Spleen (tissue), 11 donors: ENCODE measurements at regions not wholly inside any gene's neighbourhood (a gene's known extent, or its start where the extent isn't known, plus 50 kb on each side); places are given as distances from the start of the nearest gene placed in this dataset.
A peak's percentile ranks its signal among the peaks of the same experiment; 100 is the strongest.

ENCODE experiments used
- DNase-seq: peaks from one replicate; pipeline ENCODE4 v3.0.0-alpha.2; 2020
- H3K27ac ChIP-seq, 8 donors: fragments of 200-600 bp; sonication (generic) in 7 of 8; 1 replicate in 4 of 8; 2 replicates in 4 of 8; pipeline versions ENCODE4 v1.5.0 to v1.8.0; 2016 to 2021; ENCODE audit warnings: inconsistent platforms in 4 of 8, mild to moderate bottlenecking in 4 of 8, moderate library complexity in 1 of 8
- H3K27me3 ChIP-seq, 7 donors: fragments of 200-600 bp; sonication (generic) in 6 of 7; replicated peaks in 1 of 7; 1 replicate in 4 of 7; 2 replicates in 3 of 7; pipeline versions ENCODE4 v1.5.0 to v1.8.0; 2016 to 2021; ENCODE audit warnings: inconsistent platforms in 3 of 7, mild to moderate bottlenecking in 1 of 7
- H3K36me3 ChIP-seq, 6 donors: fragments of 200-600 bp; sonication (generic) in 5 of 6; 1 replicate in 4 of 6; 2 replicates in 2 of 6; pipeline versions ENCODE4 v1.5.0 to v1.8.0; 2016 to 2021; ENCODE audit warnings: inconsistent platforms in 2 of 6
- H3K4me1 ChIP-seq, 6 donors: fragments of 200-600 bp; sonication (generic) in 5 of 6; 1 replicate in 3 of 6; 2 replicates in 3 of 6; pipeline versions ENCODE4 v1.5.0 to v1.8.0; 2016 to 2021; ENCODE audit warnings: inconsistent platforms in 3 of 6
- H3K4me3 ChIP-seq, 8 donors: fragments of 200-600 bp; sonication (generic) in 7 of 8; 1 replicate in 4 of 8; 2 replicates in 4 of 8; pipeline versions ENCODE4 v1.5.0 to v1.8.0; 2016 to 2021; ENCODE audit warnings: inconsistent platforms in 4 of 8, mild to moderate bottlenecking in 4 of 8, moderate library complexity in 2 of 8
- H3K9me3 ChIP-seq, 8 donors: fragments of 200-600 bp; sonication (generic) in 7 of 8; 1 replicate in 4 of 8; 2 replicates in 4 of 8; pipeline versions ENCODE4 v1.5.0 to v1.8.0; 2016 to 2021; ENCODE audit warnings: inconsistent platforms in 4 of 8
- POLR2A ChIP-seq, 3 donors: fragments of 450-650 bp; IDR thresholded peaks; one replicate each; pipeline ENCODE4 v1.5.1; 2017; ENCODE audit warnings: antibody characterized with exemption in 3 of 3, mild to moderate bottlenecking in 1 of 3
- POLR2AphosphoS5 ChIP-seq, 3 donors: sonication (generic); formaldehyde crosslinking; IDR thresholded peaks; one replicate each; pipeline ENCODE4 v1.5.1; 2017; ENCODE audit warnings: antibody characterized with exemption in 3 of 3
- WGBS, 5 donors: extraction: QIAGEN DNeasy Blood & Tissue Kit in 3 of 5; methylation state at CpG; one replicate each; pipeline versions ENCODE4 v1.1.5 to v1.1.7; 2013 to 2018; 5-methylcytosine and 5-hydroxymethylcytosine counted together
- intact Hi-C: fragments of 100-400 bp; cut with DNase I; formaldehyde crosslinking; loops from one replicate; pipeline ENCODE4 v1.15.0; 2023; ENCODE audit warnings: low total_unique reads
- TF ChIP-seq, protein P1 (sequence below), 11 experiments: fragments of 200-600 bp in 7 of 11; fragments of 450-650 bp in 4 of 11; sonication (generic) in 4 of 11; IDR thresholded peaks in 8 of 11; conservative IDR thresholded peaks in 3 of 11; 1 replicate in 7 of 11; 2 replicates in 4 of 11; pipeline versions ENCODE4 v1.4.0 to v1.8.0; 2016 to 2021; ENCODE audit warnings: antibody characterized with exemption in 11 of 11, inconsistent platforms in 4 of 11, mild to moderate bottlenecking in 1 of 11
- donor health status: healthy with polysubstance abuse.
- donor health status: DM: no; HTN: no; CAD: no; lungs with moderate emphysema.
- donor health status: DM: no; HTN: no; CAD: no.
- donor health status: Bipolar disorder and iron deficiency.
- donor health status: healthy.
- donor health status: DM: no; HTN: no; CAD: no.
- donor health status: DM: yes; HTN: yes; CAD: no.

GRCh38 chr2:38509947-38510326 lies 92.8 kb downstream of the HNRNPLL start:
- no peaks in the 10 kb centered on the region for H3K36me3 ChIP-seq
- intact Hi-C loops, result loop anchor here (10.0 kb wide), 1 partner anchor 195 kb away; no protein-coding TSS in a partner anchor
- DNase-seq, result no peak
- no peak overlapping the region for H3K27ac ChIP-seq
- TF ChIP-seq POLR2A (IDR thresholded peaks at IDR 0.05), result no peak
- no peak for TF ChIP-seq POLR2AphosphoS5 (IDR thresholded peaks at IDR 0.05)
- TF ChIP-seq, protein P1, sequence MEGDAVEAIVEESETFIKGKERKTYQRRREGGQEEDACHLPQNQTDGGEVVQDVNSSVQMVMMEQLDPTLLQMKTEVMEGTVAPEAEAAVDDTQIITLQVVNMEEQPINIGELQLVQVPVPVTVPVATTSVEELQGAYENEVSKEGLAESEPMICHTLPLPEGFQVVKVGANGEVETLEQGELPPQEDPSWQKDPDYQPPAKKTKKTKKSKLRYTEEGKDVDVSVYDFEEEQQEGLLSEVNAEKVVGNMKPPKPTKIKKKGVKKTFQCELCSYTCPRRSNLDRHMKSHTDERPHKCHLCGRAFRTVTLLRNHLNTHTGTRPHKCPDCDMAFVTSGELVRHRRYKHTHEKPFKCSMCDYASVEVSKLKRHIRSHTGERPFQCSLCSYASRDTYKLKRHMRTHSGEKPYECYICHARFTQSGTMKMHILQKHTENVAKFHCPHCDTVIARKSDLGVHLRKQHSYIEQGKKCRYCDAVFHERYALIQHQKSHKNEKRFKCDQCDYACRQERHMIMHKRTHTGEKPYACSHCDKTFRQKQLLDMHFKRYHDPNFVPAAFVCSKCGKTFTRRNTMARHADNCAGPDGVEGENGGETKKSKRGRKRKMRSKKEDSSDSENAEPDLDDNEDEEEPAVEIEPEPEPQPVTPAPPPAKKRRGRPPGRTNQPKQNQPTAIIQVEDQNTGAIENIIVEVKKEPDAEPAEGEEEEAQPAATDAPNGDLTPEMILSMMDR (IDR thresholded peaks at IDR 0.05 in 8 of 11, conservative IDR thresholded peaks at IDR 0.05 in 3 of 11), result no peak
- no peak overlapping the region for H3K4me3 ChIP-seq
- H3K4me1 ChIP-seq, result peaks cover 0 to 19% (median 9%) of the 10 kb centered on the region in 6 donors
- H3K9me3 ChIP-seq, result peaks cover 0 to 5% (median 0%) of the 10 kb centered on the region in 8 donors
- 88 to 95% (median 89%) methylated on average over 2 of the region's 2 CpGs for WGBS, 5 donors
- no peaks in the 10 kb centered on the region for H3K27me3 ChIP-seq

GRCh38 chr2:38509314-38509946 lies 93.3 kb downstream of the HNRNPLL start:
- DNase-seq, result no peak
- H3K9me3 ChIP-seq, result peaks cover 0 to 5% (median 0%) of the 10 kb centered on the region in 8 donors
- no peaks in the 10 kb centered on the region for H3K27me3 ChIP-seq
- intact Hi-C loops, result loop anchor here (10.0 kb wide), 1 partner anchor 195 kb away; no protein-coding TSS in a partner anchor
- H3K27ac ChIP-seq, result no peak overlapping the region
- WGBS, 5 donors, result 70 to 92% (median 74%) methylated on average over 5 of the region's 5 CpGs
- TF ChIP-seq POLR2A (IDR thresholded peaks at IDR 0.05), result no peak
- TF ChIP-seq, protein P1 (IDR thresholded peaks at IDR 0.05 in 8 of 11, conservative IDR thresholded peaks at IDR 0.05 in 3 of 11), result no peak
- no peak for TF ChIP-seq POLR2AphosphoS5 (IDR thresholded peaks at IDR 0.05)
- peaks cover 0 to 19% (median 9%) of the 10 kb centered on the region in 6 donors for H3K4me1 ChIP-seq
- no peaks in the 10 kb centered on the region for H3K36me3 ChIP-seq
- no peak overlapping the region for H3K4me3 ChIP-seq

DNA sequence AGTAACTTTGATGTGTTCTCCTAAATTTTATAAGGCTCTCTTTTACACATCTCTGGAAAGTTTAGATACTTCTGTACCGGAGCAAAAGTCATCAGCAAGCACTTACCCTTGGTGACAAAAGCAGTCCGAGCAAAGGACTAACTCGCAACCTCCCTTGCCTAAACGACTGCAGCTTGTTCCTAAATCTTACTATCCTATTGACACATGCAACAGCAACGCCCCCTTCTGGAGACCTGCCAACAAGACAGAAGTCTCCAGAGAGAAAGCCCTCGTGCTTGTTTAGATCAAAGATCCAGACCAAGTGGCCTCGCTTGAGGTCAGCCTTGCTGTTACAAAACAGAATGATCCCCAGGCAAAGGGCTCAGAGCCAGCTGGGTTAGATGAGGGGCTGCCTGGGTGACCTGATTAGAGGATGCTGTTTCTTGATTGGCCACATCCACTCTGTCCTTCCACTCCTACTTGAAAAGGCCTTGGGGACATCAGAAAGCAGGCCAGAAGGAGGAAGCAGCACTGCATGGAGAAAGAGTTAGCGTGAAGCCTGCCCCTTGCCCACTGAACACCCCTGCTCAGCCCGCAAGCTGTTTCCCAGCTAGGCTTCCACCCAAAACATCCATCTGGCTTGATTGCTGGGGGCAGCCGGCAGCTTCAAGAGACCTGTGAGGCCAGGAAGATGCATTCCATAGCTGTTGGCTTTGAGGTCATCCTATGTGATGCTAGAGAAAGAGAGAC lies 94.3 kb downstream of the HNRNPLL start:
- Histone ChIP-seq H3K27me3 (no peaks in the 10 kb centered on the region), H3K27ac (peak overlapping the region in 3 of 8 donors; percentile 7 to 36 (median 25)), H3K4me1 (peaks cover 0 to 19% (median 9%) of the 10 kb centered on the region in 6 donors), H3K4me3 (no peak overlapping the region), H3K9me3 (peaks cover 0 to 5% (median 0%) of the 10 kb centered on the region in 8 donors), H3K36me3 (no peaks in the 10 kb centered on the region)
- WGBS, 5 donors, result 17 to 31% (median 25%) methylated on average over 10 of the region's 10 CpGs
- DNase-seq, result peak; percentile 89
- intact Hi-C loops, result loop anchor here (10.0 kb wide), 1 partner anchor 194 kb away; no protein-coding TSS in a partner anchor
- TF ChIP-seq, protein P1 (IDR thresholded peaks at IDR 0.05 in 8 of 11, conservative IDR thresholded peaks at IDR 0.05 in 3 of 11), result peak; percentile 48 to 80 (median 62)
- TF ChIP-seq POLR2A (IDR thresholded peaks at IDR 0.05) (no peak), POLR2AphosphoS5 (IDR thresholded peaks at IDR 0.05) (peak in 2 of 3 donors; percentile 21 to 56)

DNA sequence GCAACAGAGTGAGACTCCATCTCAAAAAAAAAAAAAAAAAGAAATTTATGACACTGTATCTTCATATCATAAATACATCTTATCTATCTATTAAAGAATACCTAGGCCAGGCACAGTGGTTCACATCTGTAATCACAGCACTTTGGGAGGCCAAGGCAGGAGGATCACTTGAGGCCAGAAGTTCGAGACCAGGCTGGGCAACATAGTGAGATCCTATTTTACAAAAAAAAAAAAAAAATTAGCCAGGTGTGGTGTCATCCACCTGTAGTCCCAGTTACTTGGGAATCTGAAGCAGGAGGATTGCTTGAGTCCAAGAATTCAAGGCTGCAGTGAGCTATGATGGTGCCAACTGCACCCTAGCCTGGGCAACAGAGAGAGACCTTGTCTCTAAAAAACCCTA lies 95.0 kb downstream of the HNRNPLL start:
- Histone ChIP-seq H3K4me3 (no peak overlapping the region), H3K27ac (no peak overlapping the region), H3K9me3 (peaks cover 0 to 6% (median under 1%) of the 10 kb centered on the region in 8 donors), H3K27me3 (no peaks in the 10 kb centered on the region), H3K36me3 (no peaks in the 10 kb centered on the region), H3K4me1 (peaks cover 0 to 18% (median 9%) of the 10 kb centered on the region in 6 donors)
- DNase-seq, result no peak
- WGBS, 5 donors, result 90 to 100% (median 95%) methylated on average over 1 of the region's 1 CpG
- intact Hi-C loops, result loop anchor here (10.0 kb wide), 1 partner anchor 193 kb away; no protein-coding TSS in a partner anchor
- no peak for TF ChIP-seq POLR2A (IDR thresholded peaks at IDR 0.05)
- TF ChIP-seq, protein P1 (IDR thresholded peaks at IDR 0.05 in 8 of 11, conservative IDR thresholded peaks at IDR 0.05 in 3 of 11), result no peak
- no peak for TF ChIP-seq POLR2AphosphoS5 (IDR thresholded peaks at IDR 0.05)
